Stimulated activated naive CD8-positive, alpha-beta T cell treated with anti-CD3 and anti-CD28 coated beads, Interleukin-15, Interleukin-2, amounts not matched to agents 100 ng/mL and 50 ng/mL, for 24 hours (primary cell): ENCODE measurements at regions not wholly inside any gene's neighbourhood (a gene's known extent, or its start where the extent isn't known, plus 50 kb on each side); places are given as distances from the start of the nearest gene placed in this dataset.
"Not testable (repeated sequence)": the region's sequence is repeated elsewhere in the genome, so short reads cannot be mapped to it uniquely, and the experiment has no call there.

ENCODE experiments used
- H3K27ac Mint-ChIP-seq: one replicate; pipeline ENCODE4 v1.8.0; 2021; ENCODE audit warnings: mild to moderate bottlenecking, mixed read lengths
- H3K27me3 Mint-ChIP-seq: one replicate; pipeline ENCODE4 v1.8.0; 2021; ENCODE audit warnings: mixed read lengths
- H3K36me3 Mint-ChIP-seq: one replicate; pipeline ENCODE4 v1.8.0; 2021; ENCODE audit warnings: low read depth, mixed read lengths
- H3K4me1 Mint-ChIP-seq: one replicate; pipeline ENCODE4 v1.8.0; 2021; ENCODE audit warnings: low read depth, mixed read lengths
- H3K4me3 Mint-ChIP-seq: one replicate; pipeline ENCODE4 v1.8.0; 2021; ENCODE audit warnings: mild to moderate bottlenecking, mixed read lengths
- H3K9me3 Mint-ChIP-seq: one replicate; pipeline ENCODE4 v1.8.0; 2021; ENCODE audit warnings: mixed read lengths

- Mint-ChIP-seq H3K27ac (no peak overlapping the region), H3K36me3 (no peaks in the 10 kb centered on the region), H3K27me3 (no peaks in the 10 kb centered on the region), H3K9me3 (peaks cover 9% of the 10 kb centered on the region), H3K4me1 (no peaks in the 10 kb centered on the region), H3K4me3 (no peak overlapping the region)
Measured at GRCh38 chr13:90591260-90591926, 756.1 kb upstream of the MIR17HG start.

GRCh38 chr13:90591927-90592268, 755.6 kb upstream of the MIR17HG start:
- Mint-ChIP-seq H3K4me3 (no peak overlapping the region), H3K27ac (no peak overlapping the region), H3K9me3 (peaks cover 9% of the 10 kb centered on the region), H3K36me3 (no peaks in the 10 kb centered on the region), H3K27me3 (no peaks in the 10 kb centered on the region), H3K4me1 (no peaks in the 10 kb centered on the region)

- Mint-ChIP-seq H3K4me3 (no peak overlapping the region), H3K27ac (no peak overlapping the region), H3K4me1 (no peaks in the 10 kb centered on the region), H3K27me3 (no peaks in the 10 kb centered on the region), H3K9me3 (peaks cover 3% of the 10 kb centered on the region), H3K36me3 (no peaks in the 10 kb centered on the region)
Measured at GRCh38 chr13:90592943-90593342, 754.5 kb upstream of the MIR17HG start.

GRCh38 chr13:90594681-90595080, 752.8 kb upstream of the MIR17HG start:
- Mint-ChIP-seq H3K4me1 (no peaks in the 10 kb centered on the region), H3K27me3 (no peaks in the 10 kb centered on the region), H3K27ac (no peak overlapping the region), H3K4me3 (no peak overlapping the region), H3K9me3 (peaks cover 3% of the 10 kb centered on the region), H3K36me3 (no peaks in the 10 kb centered on the region)

GRCh38 chr13:90605664-90606063, 741.8 kb upstream of the MIR17HG start:
- no peak overlapping the region for H3K4me3 Mint-ChIP-seq
- no peaks in the 10 kb centered on the region for H3K4me1 Mint-ChIP-seq
- no peak overlapping the region for H3K27ac Mint-ChIP-seq
- no peaks in the 10 kb centered on the region for H3K27me3 Mint-ChIP-seq
- H3K9me3 Mint-ChIP-seq: no peaks in the 10 kb centered on the region
- no peaks in the 10 kb centered on the region for H3K36me3 Mint-ChIP-seq

- not testable (repeated sequence) for H3K27me3 Mint-ChIP-seq, H3K4me3 Mint-ChIP-seq, H3K9me3 Mint-ChIP-seq, H3K4me1 Mint-ChIP-seq, H3K27ac Mint-ChIP-seq, H3K36me3 Mint-ChIP-seq
Measured at GRCh38 chr13:90606921-90607320, 740.6 kb upstream of the MIR17HG start.

GRCh38 chr13:90612391-90612790, 735.1 kb upstream of the MIR17HG start:
- Mint-ChIP-seq H3K9me3 (no peaks in the 10 kb centered on the region), H3K4me1 (no peaks in the 10 kb centered on the region), H3K36me3 (no peaks in the 10 kb centered on the region), H3K27ac (no peak overlapping the region), H3K27me3 (no peaks in the 10 kb centered on the region), H3K4me3 (no peak overlapping the region)

GRCh38 chr13:90613076-90613795, 734.3 kb upstream of the MIR17HG start:
- no peak overlapping the region for H3K27ac Mint-ChIP-seq
- no peaks in the 10 kb centered on the region for H3K27me3 Mint-ChIP-seq
- H3K4me1 Mint-ChIP-seq: no peaks in the 10 kb centered on the region
- no peak overlapping the region for H3K4me3 Mint-ChIP-seq
- no peaks in the 10 kb centered on the region for H3K36me3 Mint-ChIP-seq
- H3K9me3 Mint-ChIP-seq: no peaks in the 10 kb centered on the region

- H3K27me3 Mint-ChIP-seq: no peaks in the 10 kb centered on the region
- H3K4me3 Mint-ChIP-seq: no peak overlapping the region
- H3K9me3 Mint-ChIP-seq: no peaks in the 10 kb centered on the region
- H3K36me3 Mint-ChIP-seq: no peaks in the 10 kb centered on the region
- no peaks in the 10 kb centered on the region for H3K4me1 Mint-ChIP-seq
- no peak overlapping the region for H3K27ac Mint-ChIP-seq
Measured at GRCh38 chr13:90615236-90615635, 732.3 kb upstream of the MIR17HG start.

GRCh38 chr13:90615767-90616166, 731.7 kb upstream of the MIR17HG start:
- H3K9me3 Mint-ChIP-seq: no peaks in the 10 kb centered on the region
- no peaks in the 10 kb centered on the region for H3K4me1 Mint-ChIP-seq
- H3K27ac Mint-ChIP-seq: no peak overlapping the region
- H3K27me3 Mint-ChIP-seq: no peaks in the 10 kb centered on the region
- no peak overlapping the region for H3K4me3 Mint-ChIP-seq
- no peaks in the 10 kb centered on the region for H3K36me3 Mint-ChIP-seq

- no peaks in the 10 kb centered on the region for H3K36me3 Mint-ChIP-seq
- no peaks in the 10 kb centered on the region for H3K9me3 Mint-ChIP-seq
- H3K4me1 Mint-ChIP-seq: no peaks in the 10 kb centered on the region
- no peak overlapping the region for H3K27ac Mint-ChIP-seq
- no peak overlapping the region for H3K4me3 Mint-ChIP-seq
- H3K27me3 Mint-ChIP-seq: no peaks in the 10 kb centered on the region
Measured at GRCh38 chr13:90618133-90618532, 729.4 kb upstream of the MIR17HG start.

GRCh38 chr13:90622541-90622940, 724.9 kb upstream of the MIR17HG start:
- H3K27me3 Mint-ChIP-seq: no peaks in the 10 kb centered on the region
- no peaks in the 10 kb centered on the region for H3K36me3 Mint-ChIP-seq
- H3K9me3 Mint-ChIP-seq: peaks cover 3% of the 10 kb centered on the region
- no peaks in the 10 kb centered on the region for H3K4me1 Mint-ChIP-seq
- H3K4me3 Mint-ChIP-seq: no peak overlapping the region
- H3K27ac Mint-ChIP-seq: no peak overlapping the region

GRCh38 chr13:90623318-90624011, 724.0 kb upstream of the MIR17HG start:
- Mint-ChIP-seq H3K27ac (no peak overlapping the region), H3K4me3 (no peak overlapping the region), H3K4me1 (no peaks in the 10 kb centered on the region), H3K9me3 (peaks cover 3% of the 10 kb centered on the region), H3K36me3 (no peaks in the 10 kb centered on the region), H3K27me3 (no peaks in the 10 kb centered on the region)

- no peaks in the 10 kb centered on the region for H3K4me1 Mint-ChIP-seq
- H3K9me3 Mint-ChIP-seq: peaks cover 3% of the 10 kb centered on the region
- no peak overlapping the region for H3K4me3 Mint-ChIP-seq
Measured at GRCh38 chr13:90627813-90628212, 719.7 kb upstream of the MIR17HG start.

GRCh38 chr13:90628471-90628870, 719.0 kb upstream of the MIR17HG start:
- Mint-ChIP-seq H3K36me3 (no peaks in the 10 kb centered on the region), H3K27ac (no peak overlapping the region), H3K9me3 (peaks cover 3% of the 10 kb centered on the region), H3K27me3 (no peaks in the 10 kb centered on the region), H3K4me3 (no peak overlapping the region), H3K4me1 (no peaks in the 10 kb centered on the region)

More at GRCh38 chr13:90627813-90628212, 719.7 kb upstream of the MIR17HG start:
- H3K27ac Mint-ChIP-seq: no peak overlapping the region
- no peaks in the 10 kb centered on the region for H3K36me3 Mint-ChIP-seq
- H3K27me3 Mint-ChIP-seq: no peaks in the 10 kb centered on the region
